CD14-positive monocyte (primary cell): ENCODE measurements at regions not wholly inside any gene's neighbourhood (a gene's known extent, or its start where the extent isn't known, plus 50 kb on each side); places are given as distances from the start of the nearest gene placed in this dataset.

Experiments used
- DNase-seq, 3 donors: peaks; one replicate each; pipeline ENCODE4 v3.0.0-alpha.2; 2011 to 2022
- H2AFZ ChIP-seq: 2 replicates; pipeline ENCODE4 v1.6.0; 2012; ENCODE audit warnings: mild to moderate bottlenecking, low read depth, low read length, inconsistent platforms; ENCODE audit not compliant: insufficient read depth, poor library complexity, severe bottlenecking
- H3K27ac ChIP-seq, 2 donors: 1 replicate in 1 of 2; 2 replicates in 1 of 2; pipeline ENCODE4 v1.5.1; 2012 to 2013; ENCODE audit warnings: low read length in 2 of 2, control low read depth in 1 of 2, inconsistent platforms in 1 of 2, low read depth in 1 of 2, mild to moderate bottlenecking in 1 of 2
- H3K27me3 ChIP-seq, 2 donors: one replicate each; pipeline versions ENCODE4 v1.6.0 to v1.6.1; 2011 to 2013; ENCODE audit warnings: low read length in 2 of 2; ENCODE audit not compliant: control insufficient read depth in 2 of 2, insufficient read depth in 2 of 2
- H3K36me3 ChIP-seq, 2 donors: replicated peaks in 1 of 2; 1 replicate in 1 of 2; 2 replicates in 1 of 2; pipeline versions ENCODE4 v1.5.1 to v1.6.1; 2012 to 2013; ENCODE audit warnings: low read length in 2 of 2, control low read depth in 1 of 2, inconsistent platforms in 1 of 2, mild to moderate bottlenecking in 1 of 2; ENCODE audit not compliant: insufficient read depth in 2 of 2, control insufficient read depth in 1 of 2
- H3K4me1 ChIP-seq, 2 donors: 1 replicate in 1 of 2; 2 replicates in 1 of 2; pipeline versions ENCODE4 v1.5.1 to v1.6.1; 2012 to 2013; ENCODE audit warnings: low read length in 2 of 2, control low read depth in 1 of 2, inconsistent platforms in 1 of 2, mild to moderate bottlenecking in 1 of 2, moderate library complexity in 1 of 2; ENCODE audit not compliant: insufficient read depth in 2 of 2, control insufficient read depth in 1 of 2
- H3K4me2 ChIP-seq: replicated peaks from 2 replicates; pipeline ENCODE3; 2012; ENCODE audit warnings: low read length, moderate library complexity, mild to moderate bottlenecking; ENCODE audit not compliant: poor library complexity, severe bottlenecking; ENCODE audit errors: extremely low read depth
- H3K4me3 ChIP-seq, 3 experiments: fragments of 200-600 bp in 1 of 3; sonication (generic) in 1 of 3; replicated peaks in 1 of 3; 1 replicate in 2 of 3; 2 replicates in 1 of 3; pipeline ENCODE4 v1.5.1; 2011 to 2013; ENCODE audit warnings: low read length in 3 of 3, mild to moderate bottlenecking in 3 of 3, control low read depth in 2 of 3, low read depth in 2 of 3, inconsistent platforms in 1 of 3, moderate library complexity in 1 of 3
- H3K79me2 ChIP-seq: 2 replicates; pipeline ENCODE4 v1.6.0; 2012; ENCODE audit warnings: mild to moderate bottlenecking, control low read depth, inconsistent platforms, low read length, moderate library complexity; ENCODE audit not compliant: insufficient read depth
- H3K9ac ChIP-seq: 2 replicates; pipeline ENCODE4 v1.6.0; 2017; ENCODE audit warnings: low read length, mild to moderate bottlenecking; ENCODE audit not compliant: insufficient read depth, poor library complexity, severe bottlenecking
- H3K9me3 ChIP-seq, 2 donors: replicated peaks in 1 of 2; 1 replicate in 1 of 2; 2 replicates in 1 of 2; pipeline versions ENCODE4 v1.5.1 to v1.6.1; 2012 to 2013; ENCODE audit warnings: low read length in 2 of 2, control low read depth in 1 of 2; ENCODE audit not compliant: control insufficient read depth in 1 of 2, insufficient read depth in 1 of 2
- H4K20me1 ChIP-seq: 2 replicates; pipeline ENCODE4 v1.6.0; 2012; ENCODE audit warnings: mild to moderate bottlenecking, low read length, control low read depth, moderate library complexity; ENCODE audit not compliant: insufficient read depth
- H3K27ac Mint-ChIP-seq, 7 donors: one replicate each; pipeline ENCODE4 v1.8.0; 2020; ENCODE audit warnings: mild to moderate bottlenecking in 7 of 7, mixed read lengths in 7 of 7, moderate library complexity in 6 of 7, inconsistent platforms in 2 of 7
- H3K27me3 Mint-ChIP-seq, 3 donors: one replicate each; pipeline ENCODE4 v1.8.0; 2021 to 2022; ENCODE audit warnings: low read depth in 3 of 3, mild to moderate bottlenecking in 3 of 3, mixed read lengths in 3 of 3, moderate library complexity in 3 of 3, inconsistent platforms in 1 of 3
- H3K36me3 Mint-ChIP-seq, 2 donors: one replicate each; pipeline ENCODE4 v1.8.0; 2020; ENCODE audit warnings: mixed read lengths in 2 of 2, inconsistent platforms in 1 of 2, mild to moderate bottlenecking in 1 of 2
- H3K4me1 Mint-ChIP-seq: one replicate; pipeline ENCODE4 v1.8.0; 2020; ENCODE audit warnings: mild to moderate bottlenecking, mixed read lengths
- H3K4me3 Mint-ChIP-seq, 2 donors: one replicate each; pipeline ENCODE4 v1.8.0; 2020; ENCODE audit warnings: mild to moderate bottlenecking in 2 of 2, mixed read lengths in 2 of 2, moderate library complexity in 1 of 2
- H3K9me3 Mint-ChIP-seq, 7 donors: one replicate each; pipeline ENCODE4 v1.8.0; 2020 to 2022; ENCODE audit warnings: mixed read lengths in 7 of 7, mild to moderate bottlenecking in 6 of 7, moderate library complexity in 6 of 7, inconsistent platforms in 2 of 7
- WGBS: methylation state at CpG from one replicate; pipeline ENCODE4 v1.1.5; 2013; ENCODE audit warnings: missing lambda C conversion rate; ENCODE audit not compliant: insufficient coverage; 5-methylcytosine and 5-hydroxymethylcytosine counted together
- intact Hi-C, 2 donors: fragments of 100-400 bp; cut with micrococcal nuclease; formaldehyde crosslinking; loops; one replicate each; pipeline versions ENCODE4 v1.15.0 to v1.15.1; 2023
- TF ChIP-seq, protein P1 (sequence below): fragments of 200-600 bp; IDR thresholded peaks from one replicate; pipeline ENCODE4 v1.8.0; 2022; ENCODE audit warnings: antibody characterized with exemption, mild to moderate bottlenecking

DNA sequence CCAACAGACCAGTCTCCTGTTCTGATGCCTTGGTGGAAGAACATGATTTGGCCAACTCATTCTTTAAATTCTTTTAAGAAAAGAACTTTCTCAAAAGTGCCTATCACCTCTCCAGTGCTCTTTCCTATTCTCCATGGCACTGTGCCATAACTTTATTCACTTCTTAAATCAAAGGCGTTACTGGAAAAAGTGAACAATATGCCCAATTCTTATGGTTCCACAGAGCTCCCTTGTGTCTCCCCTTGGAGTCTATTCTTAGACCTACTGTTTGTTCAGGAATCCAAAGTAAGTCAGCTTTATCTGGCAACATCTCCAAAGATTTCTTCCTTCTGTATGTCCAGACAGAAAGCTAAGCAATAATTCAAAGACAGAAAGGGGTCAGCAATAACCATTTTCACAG lies 111.9 kb upstream of the MAGI3 start:
- H3K79me2 ChIP-seq, result no peaks in the 10 kb centered on the region
- Mint-ChIP-seq H3K4me3 (no peak overlapping the region), H3K27ac (no peak overlapping the region), H3K9me3 (peaks cover 0 to 12% (median 0%) of the 10 kb centered on the region in 7 donors), H3K27me3 (peaks cover 8 to 13% (median 8%) of the 10 kb centered on the region in 3 donors), H3K36me3 (no peaks in the 10 kb centered on the region), H3K4me1 (no peaks in the 10 kb centered on the region)
- H3K9ac ChIP-seq, result no peak overlapping the region
- TF ChIP-seq, protein P1, sequence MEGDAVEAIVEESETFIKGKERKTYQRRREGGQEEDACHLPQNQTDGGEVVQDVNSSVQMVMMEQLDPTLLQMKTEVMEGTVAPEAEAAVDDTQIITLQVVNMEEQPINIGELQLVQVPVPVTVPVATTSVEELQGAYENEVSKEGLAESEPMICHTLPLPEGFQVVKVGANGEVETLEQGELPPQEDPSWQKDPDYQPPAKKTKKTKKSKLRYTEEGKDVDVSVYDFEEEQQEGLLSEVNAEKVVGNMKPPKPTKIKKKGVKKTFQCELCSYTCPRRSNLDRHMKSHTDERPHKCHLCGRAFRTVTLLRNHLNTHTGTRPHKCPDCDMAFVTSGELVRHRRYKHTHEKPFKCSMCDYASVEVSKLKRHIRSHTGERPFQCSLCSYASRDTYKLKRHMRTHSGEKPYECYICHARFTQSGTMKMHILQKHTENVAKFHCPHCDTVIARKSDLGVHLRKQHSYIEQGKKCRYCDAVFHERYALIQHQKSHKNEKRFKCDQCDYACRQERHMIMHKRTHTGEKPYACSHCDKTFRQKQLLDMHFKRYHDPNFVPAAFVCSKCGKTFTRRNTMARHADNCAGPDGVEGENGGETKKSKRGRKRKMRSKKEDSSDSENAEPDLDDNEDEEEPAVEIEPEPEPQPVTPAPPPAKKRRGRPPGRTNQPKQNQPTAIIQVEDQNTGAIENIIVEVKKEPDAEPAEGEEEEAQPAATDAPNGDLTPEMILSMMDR, result no peak
- no peaks in the 10 kb centered on the region for H4K20me1 ChIP-seq
- no peak for DNase-seq
- no peak overlapping the region for H3K27ac ChIP-seq
- H3K9me3 ChIP-seq, result no peaks in the 10 kb centered on the region
- no peak overlapping the region for H3K4me3 ChIP-seq
- intact Hi-C loops, result no loop called here
- no peaks in the 10 kb centered on the region for H3K4me1 ChIP-seq
- H2AFZ ChIP-seq, result no peak overlapping the region
- no peaks in the 10 kb centered on the region for H3K36me3 ChIP-seq
- H3K27me3 ChIP-seq, result no peaks in the 10 kb centered on the region
- H3K4me2 ChIP-seq, result no peak overlapping the region
- 91% methylated on average over 1 of the region's 1 CpG for whole genome bisulfite sequencing

DNA sequence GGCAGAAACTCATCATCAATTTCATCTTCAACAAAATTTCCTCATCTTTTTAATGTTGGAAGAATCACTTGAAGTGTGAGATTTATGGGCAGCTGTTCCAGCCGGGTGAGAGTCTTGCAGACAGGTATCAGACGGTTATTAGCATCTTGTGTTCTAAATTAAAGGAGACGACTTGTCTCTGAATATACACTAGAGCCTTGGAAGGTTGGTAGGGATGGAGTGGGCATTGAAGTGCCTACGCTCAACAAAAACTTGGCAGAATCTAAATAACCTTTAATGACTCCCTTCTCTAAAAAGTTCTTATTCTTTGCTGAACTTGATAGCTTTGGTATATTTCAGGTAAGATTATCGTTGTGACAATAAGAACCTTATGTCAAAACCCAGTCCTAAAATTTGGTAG lies 111.5 kb upstream of the MAGI3 start:
- Histone ChIP-seq H3K27ac (no peak overlapping the region), H2AFZ (no peak overlapping the region), H3K79me2 (no peaks in the 10 kb centered on the region), H3K4me1 (no peaks in the 10 kb centered on the region), H3K4me2 (no peak overlapping the region), H3K9me3 (no peaks in the 10 kb centered on the region), H3K27me3 (no peaks in the 10 kb centered on the region), H3K9ac (no peak overlapping the region), H3K36me3 (no peaks in the 10 kb centered on the region), H3K4me3 (no peak overlapping the region), H4K20me1 (no peaks in the 10 kb centered on the region)
- H3K4me3 Mint-ChIP-seq, result no peak overlapping the region
- H3K27ac Mint-ChIP-seq, result no peak overlapping the region
- intact Hi-C loops, result no loop called here
- no peaks in the 10 kb centered on the region for H3K36me3 Mint-ChIP-seq
- 95% methylated on average over 3 of the region's 5 CpGs for WGBS
- H3K9me3 Mint-ChIP-seq, result peaks cover 0 to 12% (median 0%) of the 10 kb centered on the region in 7 donors
- DNase-seq, result no peak
- H3K4me1 Mint-ChIP-seq, result no peaks in the 10 kb centered on the region
- TF ChIP-seq, protein P1, result no peak
- peaks cover 8 to 14% (median 10%) of the 10 kb centered on the region in 3 donors for H3K27me3 Mint-ChIP-seq
